ENCODE measurements at regions not wholly inside any gene's neighbourhood (a gene's known extent, or its start where the extent isn't known, plus 50 kb on each side); places are given as distances from the start of the nearest gene placed in this dataset.

GRCh38 chr10:128540781-128541761 is 414.8 kb upstream of the MKI67 start:
- DNase-seq (ENCODE audit: low read depth, low spot score), result no peak
- no peak overlapping the region for H3K27ac ChIP-seq (ENCODE audit: low read depth, low read length)
- intact Hi-C loops (cut with micrococcal nuclease), result no loop called here
- no peak overlapping the region for H3K9ac ChIP-seq (ENCODE audit: low read length)
- H3K9me2 ChIP-seq (ENCODE audit: insufficient read depth), result no peaks in the 10 kb centered on the region
- ChIA-PET POLR2A (no interaction called here), RAD21 (ENCODE audit: low non-redundant PET in 1 of 2, low total read pairs in 2 of 2, uncharacterized antibody in 2 of 2, unreplicated experiment in 2 of 2) (no interaction called here), CTCF (no interaction called here)
- H3K4me2 ChIP-seq (ENCODE audit: low read length), result no peak overlapping the region
- H3K9me3 ChIP-seq (ENCODE audit: control insufficient read depth in 1 of 2, insufficient read depth in 1 of 2, low read depth in 1 of 2, low read length in 2 of 2), result no peaks in the 10 kb centered on the region
- no peak overlapping the region for H3K4me3 ChIP-seq (replicated peaks in 1 of 2; ENCODE audit: low read depth in 1 of 2, low read length in 2 of 2)
- H3K27me3 ChIP-seq (ENCODE audit: insufficient read depth, low read length), result peaks cover 70% of the 10 kb centered on the region
- no peaks in the 10 kb centered on the region for H3K36me3 ChIP-seq (ENCODE audit: control insufficient read depth in 1 of 2, insufficient read depth in 2 of 2, low read length in 2 of 2)
- no peak for ATAC-seq
- no peaks in the 10 kb centered on the region for H4K20me1 ChIP-seq (ENCODE audit: insufficient read depth)
- H2AFZ ChIP-seq (ENCODE audit: low read depth, low read length, poor library complexity, severe bottlenecking), result no peak overlapping the region
- TF ChIP-seq CTCF (IDR thresholded peaks at IDR 0.05 in 2 of 3, conservative IDR thresholded peaks at IDR 0.05 in 1 of 3; ENCODE audit: borderline replicate concordance in 1 of 3, insufficient read depth in 1 of 3, low read depth in 2 of 3, low read length in 2 of 3) (peak in 1 of 3 experiments; percentile 15; a peak in 2 of 6 replicates), RAD21 (IDR thresholded peaks at IDR 0.05; ENCODE audit: low read depth) (peak; percentile 61), EGR1 (IDR thresholded peaks at IDR 0.05; ENCODE audit: low read depth) (no peak)
- H3K79me2 ChIP-seq (ENCODE audit: insufficient read depth, low read length), result no peaks in the 10 kb centered on the region
- no peaks in the 10 kb centered on the region for H3K4me1 ChIP-seq (ENCODE audit: control insufficient read depth in 1 of 2, insufficient read depth in 2 of 2, low read length in 2 of 2)
- BruUV-seq (replicated peaks), result no TSS peak

GRCh38 chr10:128541926-128542475 is 415.8 kb upstream of the MKI67 start:
- Histone ChIP-seq H3K79me2 (ENCODE audit: insufficient read depth, low read length) (no peaks in the 10 kb centered on the region), H2AFZ (ENCODE audit: low read depth, low read length, poor library complexity, severe bottlenecking) (no peak overlapping the region), H3K9ac (ENCODE audit: low read length) (no peak overlapping the region), H3K9me2 (ENCODE audit: insufficient read depth) (no peaks in the 10 kb centered on the region), H3K27ac (ENCODE audit: low read depth, low read length) (no peak overlapping the region), H3K36me3 (ENCODE audit: control insufficient read depth in 1 of 2, insufficient read depth in 2 of 2, low read length in 2 of 2) (no peaks in the 10 kb centered on the region), H3K4me3 (replicated peaks in 1 of 2; ENCODE audit: low read depth in 1 of 2, low read length in 2 of 2) (no peak overlapping the region), H3K4me1 (ENCODE audit: control insufficient read depth in 1 of 2, insufficient read depth in 2 of 2, low read length in 2 of 2) (no peaks in the 10 kb centered on the region), H4K20me1 (ENCODE audit: insufficient read depth) (no peaks in the 10 kb centered on the region), H3K27me3 (ENCODE audit: insufficient read depth, low read length) (peaks cover 65% of the 10 kb centered on the region), H3K9me3 (ENCODE audit: control insufficient read depth in 1 of 2, insufficient read depth in 1 of 2, low read depth in 1 of 2, low read length in 2 of 2) (no peaks in the 10 kb centered on the region), H3K4me2 (ENCODE audit: low read length) (no peak overlapping the region)
- BruUV-seq (replicated peaks), result no TSS peak
- CTCF ChIA-PET, result no interaction called here
- DNase-seq (ENCODE audit: low read depth, low spot score) (no peak), ATAC-seq (no peak)
- intact Hi-C loops (cut with micrococcal nuclease), result no loop called here
- RAD21 ChIA-PET (ENCODE audit: low non-redundant PET in 1 of 2, low total read pairs in 2 of 2, uncharacterized antibody in 2 of 2, unreplicated experiment in 2 of 2), result no interaction called here
- POLR2A ChIA-PET, result no interaction called here
- TF ChIP-seq EZH2phosphoT487 (IDR thresholded peaks at IDR 0.05; ENCODE audit: borderline replicate concordance) (no peak), ATF3 (IDR thresholded peaks at IDR 0.05) (no peak), SRF (IDR thresholded peaks at IDR 0.05; ENCODE audit: low read depth) (no peak), CBX3 (IDR thresholded peaks at IDR 0.05; ENCODE audit: low read depth) (no peak), CEBPB (IDR thresholded peaks at IDR 0.05; ENCODE audit: low read depth) (no peak), EGR1 (IDR thresholded peaks at IDR 0.05; ENCODE audit: low read depth) (no peak), RAD21 (IDR thresholded peaks at IDR 0.05; ENCODE audit: low read depth) (no peak), POLR2AphosphoS5 (IDR thresholded peaks at IDR 0.05; ENCODE audit: low read depth, low read length) (no peak), TCF7L2 (IDR thresholded peaks at IDR 0.05; ENCODE audit: borderline replicate concordance, extremely low read depth, insufficient read depth, insufficient read length) (no peak), ZNF274 (IDR thresholded peaks at IDR 0.05; ENCODE audit: low read depth, low read length) (no peak), EZH2 (IDR thresholded peaks at IDR 0.05) (no peak), JUND (IDR thresholded peaks at IDR 0.05) (no peak), CTCF (IDR thresholded peaks at IDR 0.05 in 2 of 3, conservative IDR thresholded peaks at IDR 0.05 in 1 of 3; ENCODE audit: borderline replicate concordance in 1 of 3, insufficient read depth in 1 of 3, low read depth in 2 of 3, low read length in 2 of 3) (no peak), POLR2A (IDR thresholded peaks at IDR 0.05; ENCODE audit: borderline replicate concordance, extremely low read depth, insufficient read depth, insufficient read length) (no peak), SP1 (IDR thresholded peaks at IDR 0.05; ENCODE audit: low read depth) (no peak)
